DND-41 (cell line): ENCODE measurements at regions not wholly inside any gene's neighbourhood (a gene's known extent, or its start where the extent isn't known, plus 50 kb on each side); places are given as distances from the start of the nearest gene placed in this dataset.

ENCODE experiments used
- EZH2 ChIP-seq: IDR thresholded peaks from 3 replicates; pipeline ENCODE4 v1.6.1; 2012; ENCODE audit warnings: borderline replicate concordance, low read depth, mild to moderate bottlenecking, moderate library complexity, low read length, inconsistent platforms; ENCODE audit not compliant: severe bottlenecking
- TF ChIP-seq, protein P1 (sequence below): IDR thresholded peaks from 2 replicates; pipeline ENCODE4 v1.5.1; 2012; ENCODE audit warnings: borderline replicate concordance, low read length, moderate library complexity, mild to moderate bottlenecking; ENCODE audit not compliant: poor library complexity, severe bottlenecking; ENCODE audit errors: extremely low read depth

- TF ChIP-seq, protein P1, sequence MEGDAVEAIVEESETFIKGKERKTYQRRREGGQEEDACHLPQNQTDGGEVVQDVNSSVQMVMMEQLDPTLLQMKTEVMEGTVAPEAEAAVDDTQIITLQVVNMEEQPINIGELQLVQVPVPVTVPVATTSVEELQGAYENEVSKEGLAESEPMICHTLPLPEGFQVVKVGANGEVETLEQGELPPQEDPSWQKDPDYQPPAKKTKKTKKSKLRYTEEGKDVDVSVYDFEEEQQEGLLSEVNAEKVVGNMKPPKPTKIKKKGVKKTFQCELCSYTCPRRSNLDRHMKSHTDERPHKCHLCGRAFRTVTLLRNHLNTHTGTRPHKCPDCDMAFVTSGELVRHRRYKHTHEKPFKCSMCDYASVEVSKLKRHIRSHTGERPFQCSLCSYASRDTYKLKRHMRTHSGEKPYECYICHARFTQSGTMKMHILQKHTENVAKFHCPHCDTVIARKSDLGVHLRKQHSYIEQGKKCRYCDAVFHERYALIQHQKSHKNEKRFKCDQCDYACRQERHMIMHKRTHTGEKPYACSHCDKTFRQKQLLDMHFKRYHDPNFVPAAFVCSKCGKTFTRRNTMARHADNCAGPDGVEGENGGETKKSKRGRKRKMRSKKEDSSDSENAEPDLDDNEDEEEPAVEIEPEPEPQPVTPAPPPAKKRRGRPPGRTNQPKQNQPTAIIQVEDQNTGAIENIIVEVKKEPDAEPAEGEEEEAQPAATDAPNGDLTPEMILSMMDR: no peak
- TF ChIP-seq EZH2: no peak
Observed at GRCh38 chr9:7613931-7614330, 185.6 kb downstream of the DMAC1 start.
